ENCODE measurements at regions not wholly inside any gene's neighbourhood (a gene's known extent, or its start where the extent isn't known, plus 50 kb on each side); places are given as distances from the start of the nearest gene placed in this dataset.
A peak's percentile ranks its signal among the peaks of the same experiment; 100 is the strongest.
"Not testable (repeated sequence)": the region's sequence is repeated elsewhere in the genome, so short reads cannot be mapped to it uniquely, and the experiment has no call there.

DNA sequence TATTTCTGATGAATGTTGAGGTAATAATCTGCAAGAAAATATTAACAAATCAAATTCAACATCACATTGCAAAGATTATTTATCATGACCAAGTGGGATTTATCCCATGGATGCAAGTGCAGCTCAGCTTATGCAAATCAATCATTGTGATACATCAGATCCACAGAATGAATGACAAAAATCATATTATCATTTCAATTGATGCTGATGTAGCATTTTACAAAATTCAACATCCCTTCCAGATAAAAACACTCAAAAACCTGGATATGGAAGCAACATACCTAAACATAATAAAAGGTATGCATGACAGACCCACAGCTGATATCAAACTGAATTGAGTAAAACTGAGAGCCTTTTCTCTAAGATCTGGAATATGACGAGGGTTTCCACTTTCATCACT lies 1915.4 kb downstream of the ARAP2 start:
- DNase-seq, result no peak

- not testable (repeated sequence) for DNase-seq
Measured at GRCh38 chr4:34335156-34335555, 1909.2 kb downstream of the ARAP2 start.

DNA sequence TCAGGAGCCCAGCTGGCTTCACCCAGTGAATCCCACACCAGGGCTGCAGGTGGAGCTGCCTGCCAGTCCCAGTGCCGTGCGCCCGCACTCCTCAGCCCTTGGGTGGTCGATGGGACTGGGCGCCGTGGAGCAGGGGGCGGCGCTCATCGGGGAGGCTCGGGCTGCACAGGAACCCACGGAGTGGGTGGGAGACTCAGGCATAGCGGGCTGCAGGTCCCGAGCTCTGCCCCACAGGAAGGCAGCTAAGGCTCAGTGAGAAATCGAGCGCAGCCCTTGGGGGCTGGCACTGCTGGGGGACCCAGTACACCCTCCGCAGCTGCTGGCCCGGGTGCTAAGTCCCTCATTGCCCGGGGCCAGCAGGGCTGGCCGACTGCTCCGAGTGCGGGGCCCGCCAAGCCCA lies 1908.8 kb downstream of the ARAP2 start:
- not testable (repeated sequence) for DNase-seq

- no peak for DNase-seq
Measured at GRCh38 chr4:34362654-34363053, 1881.7 kb downstream of the ARAP2 start.

- DNase-seq, result no peak
Measured at GRCh38 chr4:34363842-34364241, 1880.5 kb downstream of the ARAP2 start.

GRCh38 chr4:34365946-34366345 lies 1878.4 kb downstream of the ARAP2 start:
- no peak for DNase-seq

DNA sequence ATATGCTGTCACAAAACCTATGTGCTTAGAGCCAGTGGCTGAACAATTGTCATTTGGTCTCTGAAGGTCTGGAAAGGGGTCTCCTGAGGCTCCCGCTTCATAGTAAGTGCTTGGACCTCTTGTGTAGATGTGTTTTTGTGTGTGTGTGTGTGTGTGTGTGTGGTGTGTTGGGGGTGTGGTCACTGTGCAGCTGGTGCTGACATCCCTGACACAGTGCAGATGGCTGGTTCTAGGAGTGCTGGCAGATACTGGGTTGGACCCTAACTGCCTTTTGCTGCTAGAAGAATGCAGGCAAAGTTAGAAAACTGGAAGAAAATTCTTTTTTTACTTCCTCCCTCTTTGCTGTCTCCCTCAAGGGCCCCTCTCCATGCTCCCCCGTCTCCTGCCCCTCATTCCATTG lies 1872.6 kb downstream of the ARAP2 start:
- DNase-seq, result no peak

- no peak for DNase-seq
Measured at GRCh38 chr4:34372815-34373214, 1871.5 kb downstream of the ARAP2 start.

DNA sequence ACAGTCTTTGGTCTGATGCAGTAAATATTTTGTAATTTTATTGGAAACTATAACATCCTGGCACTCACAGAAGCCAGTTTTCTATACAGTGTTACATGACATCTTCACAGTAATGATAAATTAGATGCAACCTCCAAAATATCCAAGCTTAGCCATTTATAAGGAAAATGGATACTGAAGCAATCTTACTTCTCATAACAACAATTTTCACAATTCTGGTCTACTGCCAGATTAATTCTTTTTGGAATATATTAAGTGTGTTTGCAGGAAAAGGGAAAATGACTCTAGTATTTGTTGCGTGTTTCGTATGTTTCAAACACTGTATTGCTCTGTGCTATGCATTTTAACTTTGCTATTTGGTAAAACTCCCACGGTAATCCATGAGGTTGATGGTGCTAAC lies 1870.9 kb downstream of the ARAP2 start:
- DNase-seq, result no peak

- DNase-seq, result no peak
Measured at GRCh38 chr4:34412233-34412632, 1832.1 kb downstream of the ARAP2 start.

DNA sequence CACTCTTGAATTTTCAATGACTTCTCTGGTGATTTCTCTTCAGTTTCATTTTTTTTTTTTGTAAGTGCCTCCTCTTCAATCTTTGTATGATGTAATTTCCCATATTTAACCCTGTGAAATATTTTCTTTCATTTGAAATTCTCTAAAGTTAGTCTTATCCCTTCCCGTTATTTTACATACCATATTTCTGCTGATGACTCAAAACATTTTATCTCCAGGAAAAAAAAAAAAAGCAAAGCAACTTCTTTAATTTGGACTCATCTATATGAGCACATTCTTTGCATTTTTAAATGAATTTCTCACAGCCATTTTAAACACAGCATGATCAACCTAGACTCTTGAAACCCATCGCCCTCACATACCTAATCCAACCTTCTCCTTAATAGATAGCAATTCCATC lies 1831.4 kb downstream of the ARAP2 start:
- DNase-seq, result no peak

- DNase-seq, result no peak
Measured at GRCh38 chr4:34417160-34417559, 1827.2 kb downstream of the ARAP2 start.

GRCh38 chr4:34419871-34420270 lies 1824.4 kb downstream of the ARAP2 start:
- DNase-seq, result no peak

DNA sequence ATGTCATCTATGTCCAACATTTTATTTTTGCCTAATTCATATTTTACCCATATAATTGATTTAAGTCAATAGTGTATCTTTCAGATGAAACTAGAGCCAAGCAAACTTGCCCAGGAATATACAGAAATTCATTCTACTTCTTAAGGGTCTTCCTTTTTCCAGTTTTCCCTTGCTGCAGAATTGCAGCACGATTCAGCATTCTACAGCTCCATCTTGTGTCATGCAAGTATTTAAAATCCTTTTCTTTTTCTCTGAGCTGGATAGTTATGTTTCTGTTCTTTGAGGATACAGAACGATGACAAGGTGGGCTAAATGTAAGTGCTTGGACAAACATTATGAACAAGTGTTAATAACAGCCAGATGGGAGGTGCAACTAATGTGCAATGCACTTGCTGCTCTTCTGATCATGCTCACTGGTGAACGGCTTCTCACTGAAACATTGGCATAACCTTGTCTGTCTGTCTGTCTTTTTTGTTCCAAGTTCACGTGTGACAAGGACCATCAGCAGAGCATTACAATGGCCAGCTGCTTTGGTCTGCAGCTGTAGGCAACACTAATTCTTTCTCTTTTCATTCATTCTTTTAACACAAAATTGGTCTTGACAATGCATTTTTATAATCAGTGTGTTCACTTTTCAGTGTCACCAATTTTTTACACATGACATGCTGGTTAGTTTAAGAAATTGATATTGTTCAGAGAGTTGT lies 1821.7 kb downstream of the ARAP2 start:
- no peak for DNase-seq

- DNase-seq, result no peak
Measured at GRCh38 chr4:34432706-34433105, 1811.6 kb downstream of the ARAP2 start.

GRCh38 chr4:34434377-34434776 lies 1809.9 kb downstream of the ARAP2 start:
- peak; percentile 31 for DNase-seq

- DNase-seq, result no peak
Measured at GRCh38 chr4:34464196-34464595, 1780.1 kb downstream of the ARAP2 start.

DNA sequence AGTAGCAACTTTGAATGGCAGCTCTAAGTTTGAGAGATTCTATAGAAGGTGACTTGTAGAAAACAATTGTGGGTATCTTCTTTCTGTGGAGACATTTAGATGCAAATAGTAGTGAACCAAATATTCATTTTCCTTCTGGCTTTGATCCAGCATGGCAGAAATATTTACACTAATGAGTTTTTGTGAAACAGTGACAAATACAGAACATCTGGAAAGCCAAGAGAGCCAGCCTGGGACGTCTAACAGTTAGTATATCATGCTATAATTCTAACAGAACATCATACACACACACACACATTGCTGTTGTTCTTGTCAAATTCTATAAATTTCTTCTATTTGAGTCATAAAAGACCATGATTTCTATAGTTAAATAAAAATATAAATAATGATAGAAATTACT lies 1777.9 kb downstream of the ARAP2 start:
- no peak for DNase-seq

GRCh38 chr4:34469516-34469915 lies 1774.8 kb downstream of the ARAP2 start:
- no peak for DNase-seq

DNA sequence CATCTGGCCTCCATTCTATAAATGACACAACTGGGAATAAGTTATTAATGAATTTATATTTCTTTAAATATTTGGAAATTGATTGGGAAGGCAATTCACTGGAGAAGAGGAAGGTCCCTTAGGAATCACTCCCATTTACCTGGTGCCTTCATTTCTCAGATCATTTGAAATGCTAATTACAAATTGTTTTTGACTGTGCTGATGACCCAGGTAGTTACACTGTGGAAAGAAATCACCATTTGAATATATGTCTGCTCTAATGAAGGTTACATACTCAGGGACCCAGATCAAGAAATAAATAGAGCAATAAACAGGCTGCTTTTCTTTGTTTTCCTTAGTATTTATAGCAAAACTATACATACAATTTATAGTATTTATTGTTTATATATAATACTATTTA lies 1759.1 kb downstream of the ARAP2 start:
- no peak for DNase-seq

- no peak for DNase-seq
Measured at GRCh38 chr4:34486461-34487363, 1757.6 kb downstream of the ARAP2 start.

- no peak for DNase-seq
Measured at GRCh38 chr4:34492414-34492813, 1751.9 kb downstream of the ARAP2 start.

GRCh38 chr4:34502086-34502485 lies 1742.2 kb downstream of the ARAP2 start:
- DNase-seq, result no peak

DNA sequence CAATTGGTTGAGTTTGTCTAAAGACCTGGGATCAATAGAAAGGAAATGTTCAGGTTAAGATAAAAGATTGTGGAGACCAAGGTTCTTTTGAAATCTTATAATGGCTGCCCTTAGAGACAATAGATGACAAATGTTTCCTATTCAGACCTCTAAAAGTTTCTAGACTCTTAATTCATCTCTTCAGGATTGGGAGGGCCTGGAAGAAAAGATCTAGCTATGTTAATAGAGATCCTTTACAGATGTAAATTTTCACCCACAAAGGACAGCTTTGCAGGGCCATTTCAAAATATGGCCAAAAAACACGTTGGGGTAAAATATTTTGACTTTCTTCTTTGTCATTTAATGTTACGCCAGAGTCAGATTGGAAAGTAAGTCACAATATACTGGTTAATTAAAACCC lies 1739.6 kb downstream of the ARAP2 start:
- DNase-seq, result not testable (repeated sequence)
